Vagina (tissue), 2 donors: ENCODE measurements at regions not wholly inside any gene's neighbourhood (a gene's known extent, or its start where the extent isn't known, plus 50 kb on each side); places are given as distances from the start of the nearest gene placed in this dataset.

ENCODE experiments used
- POLR2A ChIP-seq, 2 donors: fragments of 450-650 bp; IDR thresholded peaks; one replicate each; pipeline ENCODE4 v1.6.1; 2017; ENCODE audit warnings: antibody characterized with exemption in 2 of 2, mild to moderate bottlenecking in 2 of 2, moderate library complexity in 2 of 2
- POLR2AphosphoS5 ChIP-seq, 2 donors: sonication (generic); formaldehyde crosslinking; IDR thresholded peaks; one replicate each; pipeline ENCODE4 v1.9.0; 2017; ENCODE audit warnings: antibody characterized with exemption in 2 of 2, mild to moderate bottlenecking in 2 of 2, low read depth in 1 of 2; ENCODE audit not compliant: insufficient read depth in 1 of 2
- TF ChIP-seq, protein P1 (sequence below), 3 experiments: fragments of 450-650 bp in 2 of 3; fragments of 200-600 bp in 1 of 3; sonication (generic) in 1 of 3; IDR thresholded peaks; one replicate each; pipeline ENCODE4 v1.5.1; 2017 to 2019; ENCODE audit warnings: antibody characterized with exemption in 3 of 3, mild to moderate bottlenecking in 2 of 3, moderate library complexity in 2 of 3

DNA sequence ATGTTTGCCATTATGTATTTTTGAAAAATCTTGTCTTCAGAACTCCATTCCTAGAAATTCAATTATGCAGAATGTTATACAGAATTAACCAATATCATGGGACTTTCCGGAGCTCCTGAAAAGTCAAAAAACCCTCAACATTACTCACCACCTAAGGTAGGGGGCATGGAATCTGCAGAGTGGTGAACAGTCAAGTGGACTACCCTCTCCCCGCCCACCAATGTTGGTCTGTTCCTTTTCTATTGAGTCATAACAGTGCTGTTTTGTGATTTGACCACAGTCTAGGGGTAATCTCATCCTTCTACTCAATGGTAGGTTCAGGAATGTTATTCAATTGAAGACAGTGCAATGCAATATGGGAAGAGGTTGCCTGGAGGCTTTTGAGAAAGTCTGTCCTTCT is 130.5 kb upstream of the HABP2 start:
- TF ChIP-seq, protein P1, sequence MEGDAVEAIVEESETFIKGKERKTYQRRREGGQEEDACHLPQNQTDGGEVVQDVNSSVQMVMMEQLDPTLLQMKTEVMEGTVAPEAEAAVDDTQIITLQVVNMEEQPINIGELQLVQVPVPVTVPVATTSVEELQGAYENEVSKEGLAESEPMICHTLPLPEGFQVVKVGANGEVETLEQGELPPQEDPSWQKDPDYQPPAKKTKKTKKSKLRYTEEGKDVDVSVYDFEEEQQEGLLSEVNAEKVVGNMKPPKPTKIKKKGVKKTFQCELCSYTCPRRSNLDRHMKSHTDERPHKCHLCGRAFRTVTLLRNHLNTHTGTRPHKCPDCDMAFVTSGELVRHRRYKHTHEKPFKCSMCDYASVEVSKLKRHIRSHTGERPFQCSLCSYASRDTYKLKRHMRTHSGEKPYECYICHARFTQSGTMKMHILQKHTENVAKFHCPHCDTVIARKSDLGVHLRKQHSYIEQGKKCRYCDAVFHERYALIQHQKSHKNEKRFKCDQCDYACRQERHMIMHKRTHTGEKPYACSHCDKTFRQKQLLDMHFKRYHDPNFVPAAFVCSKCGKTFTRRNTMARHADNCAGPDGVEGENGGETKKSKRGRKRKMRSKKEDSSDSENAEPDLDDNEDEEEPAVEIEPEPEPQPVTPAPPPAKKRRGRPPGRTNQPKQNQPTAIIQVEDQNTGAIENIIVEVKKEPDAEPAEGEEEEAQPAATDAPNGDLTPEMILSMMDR (IDR thresholded peaks at IDR 0.05) = no peak
- TF ChIP-seq POLR2A (IDR thresholded peaks at IDR 0.05) (no peak), POLR2AphosphoS5 (IDR thresholded peaks at IDR 0.05; ENCODE audit: insufficient read depth in 1 of 2, low read depth in 1 of 2) (no peak)
